GM19372 (cell line): ENCODE measurements at regions not wholly inside any gene's neighbourhood (a gene's known extent, or its start where the extent isn't known, plus 50 kb on each side); places are given as distances from the start of the nearest gene placed in this dataset.
"Not testable (repeated sequence)": the region's sequence is repeated elsewhere in the genome, so short reads cannot be mapped to it uniquely, and the experiment has no call there.

Experiments used
- ATAC-seq: cut with Tn5 transposase; IDR thresholded peaks from one replicate; pipeline ENCODE4 v1.9.1; 2021; ENCODE audit warnings: mild to moderate bottlenecking, low read depth, moderate library complexity; ENCODE audit not compliant: unreplicated experiment

GRCh38 chr16:75971334-75971733, 245.0 kb upstream of the CPHXL start:
- ATAC-seq = no peak

DNA sequence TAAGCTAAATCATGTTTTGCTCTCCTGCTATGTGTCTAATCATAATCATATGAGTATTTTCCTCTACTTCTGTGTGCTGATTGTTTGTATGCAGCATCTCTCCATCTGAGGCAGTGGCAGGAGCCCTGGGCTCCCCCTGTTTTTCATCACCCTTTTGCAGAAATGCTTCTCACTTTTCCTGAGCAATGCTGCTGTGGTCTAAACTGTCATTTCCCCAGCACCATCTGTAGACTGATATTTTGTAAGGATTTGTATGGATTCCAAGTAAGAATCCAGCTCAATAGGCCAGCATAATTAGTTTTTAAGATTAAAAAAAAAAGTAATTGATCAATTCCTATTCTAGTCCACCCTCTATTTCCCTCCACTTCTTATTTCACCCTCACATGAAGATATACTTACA, 257.0 kb upstream of the CPHXL start:
- ATAC-seq = no peak

DNA sequence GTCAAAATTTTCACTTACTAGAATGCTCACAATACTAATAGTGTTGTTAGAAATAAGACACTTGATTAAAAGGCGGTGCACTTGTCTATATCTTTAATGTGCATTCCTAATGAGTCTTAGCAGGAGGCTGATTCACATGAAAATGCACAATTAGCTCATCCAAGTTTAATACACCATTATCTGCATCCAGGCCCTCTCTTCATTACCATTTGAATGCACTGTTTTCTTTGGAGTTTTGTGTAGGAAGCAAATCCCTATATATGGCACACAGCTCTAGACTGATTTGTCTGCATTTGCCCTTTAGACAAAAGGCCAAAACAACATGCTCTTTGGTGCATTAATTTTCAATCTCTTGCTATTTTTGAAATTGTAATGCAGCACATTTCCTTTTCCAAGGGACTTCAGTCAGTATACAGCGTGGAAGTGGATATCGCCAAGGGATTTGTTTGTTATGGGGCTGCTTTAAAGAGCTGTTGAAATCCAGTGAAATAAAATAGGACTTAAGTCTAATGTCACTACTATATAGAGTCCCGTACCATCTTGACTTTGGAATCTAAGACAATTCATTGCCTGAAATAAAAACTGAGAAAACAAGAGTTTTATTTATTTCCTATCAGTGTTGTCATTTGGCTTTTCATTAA, 257.6 kb upstream of the CPHXL start:
- no peak for ATAC-seq

GRCh38 chr16:75987323-75987722, 261.0 kb upstream of the CPHXL start:
- no peak for ATAC-seq

DNA sequence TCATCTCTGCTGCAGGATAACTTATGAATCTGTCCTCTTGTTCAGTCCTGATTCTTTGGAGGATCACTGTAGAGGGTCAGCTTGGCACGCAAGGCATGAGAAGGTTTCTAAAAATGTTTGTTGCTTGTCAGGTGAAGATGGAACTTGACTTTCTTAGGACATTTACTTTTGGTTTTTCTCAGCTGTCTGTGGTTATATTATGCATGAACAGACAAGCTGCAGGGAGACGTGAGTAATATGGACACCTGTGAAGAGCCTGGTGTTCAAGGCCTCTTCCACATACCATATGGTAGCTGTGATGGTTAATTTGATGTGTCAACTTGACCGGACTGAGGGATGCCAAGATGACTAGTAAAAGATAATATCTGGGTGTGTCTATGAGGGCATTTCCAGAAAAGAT, 270.2 kb upstream of the CPHXL start:
- ATAC-seq = no peak

GRCh38 chr16:75997606-75998005, 271.3 kb upstream of the CPHXL start:
- no peak for ATAC-seq

DNA sequence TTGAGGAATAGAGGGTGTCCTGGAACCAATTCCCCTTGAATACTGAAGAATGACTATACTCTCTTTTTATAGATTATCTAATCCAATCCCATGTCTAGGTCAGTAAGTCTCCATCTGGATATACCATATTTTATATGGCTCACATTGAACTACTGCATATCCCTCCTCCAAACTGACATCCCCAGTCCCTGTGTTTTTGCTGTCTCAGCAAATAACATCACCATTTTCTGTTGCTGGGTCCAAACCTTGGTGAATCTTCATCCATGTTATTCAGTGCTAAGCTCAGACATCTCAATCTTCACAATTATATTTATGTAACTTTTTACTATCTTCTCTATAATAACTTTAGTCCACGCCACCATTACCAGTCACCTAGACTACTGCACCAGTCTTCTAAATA, 269.6 kb upstream of the CNTNAP4 start:
- no peak for ATAC-seq

- ATAC-seq = no peak
Measured at GRCh38 chr16:76023835-76024234, 253.4 kb upstream of the CNTNAP4 start.

DNA sequence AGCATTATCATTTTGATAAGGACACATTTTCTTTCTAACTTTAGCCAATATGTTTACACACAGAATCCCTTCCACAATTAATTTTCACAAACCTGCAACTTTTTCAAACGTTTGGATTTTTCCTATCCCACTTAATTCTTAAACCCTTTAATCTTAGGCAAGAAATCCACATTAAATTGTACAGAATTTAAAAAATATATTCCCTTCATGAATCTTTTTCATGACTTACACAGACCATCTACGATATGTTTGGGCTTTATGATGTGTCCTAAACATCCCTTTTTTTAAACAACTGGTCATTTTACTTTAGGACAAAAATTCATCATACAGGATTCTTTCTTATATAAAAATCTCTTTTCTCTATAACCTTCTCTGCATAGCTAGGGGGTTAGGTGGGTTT, 241.5 kb upstream of the CNTNAP4 start:
- no peak for ATAC-seq

DNA sequence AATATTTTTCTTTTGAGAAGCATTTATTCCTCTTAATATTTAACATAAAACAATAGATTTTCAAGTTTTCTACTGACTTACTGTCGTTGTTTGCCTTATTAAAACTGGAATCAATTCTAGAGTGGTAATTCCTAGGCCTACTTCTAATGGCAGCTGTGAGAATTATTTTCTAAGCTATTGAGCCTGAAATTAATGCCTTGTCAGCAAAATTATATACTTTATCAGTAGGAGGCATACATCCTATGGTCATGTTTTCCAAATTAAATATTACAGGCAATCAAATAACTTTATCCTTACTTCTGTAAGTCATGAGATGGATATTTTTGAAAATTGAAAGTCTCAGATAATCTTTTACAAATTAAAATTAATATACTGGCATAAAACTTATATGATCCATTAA, 239.1 kb upstream of the CNTNAP4 start:
- ATAC-seq = no peak

GRCh38 chr16:76052725-76053124, 224.5 kb upstream of the CNTNAP4 start:
- ATAC-seq = no peak

DNA sequence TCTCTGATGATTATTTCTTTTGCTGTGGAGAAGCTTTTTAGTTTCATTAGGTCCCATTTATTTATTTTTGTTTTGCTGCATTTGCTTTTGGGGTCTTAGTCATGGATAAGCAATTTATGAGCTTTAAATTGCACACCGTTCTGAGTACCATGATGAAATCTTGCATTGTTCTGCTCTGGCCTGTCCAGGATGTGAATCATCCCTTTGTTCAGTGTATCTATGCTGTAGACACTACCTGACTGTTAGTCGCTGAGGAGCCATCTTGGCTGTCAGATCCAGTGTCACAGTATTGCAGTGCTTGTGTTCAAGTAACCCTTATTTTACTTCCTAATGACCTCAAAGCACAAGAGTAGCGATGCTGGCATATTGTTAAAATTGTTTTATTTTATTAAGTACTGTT, 218.0 kb upstream of the CNTNAP4 start:
- no peak for ATAC-seq

- no peak for ATAC-seq
Measured at GRCh38 chr16:76059701-76060100, 217.5 kb upstream of the CNTNAP4 start.

DNA sequence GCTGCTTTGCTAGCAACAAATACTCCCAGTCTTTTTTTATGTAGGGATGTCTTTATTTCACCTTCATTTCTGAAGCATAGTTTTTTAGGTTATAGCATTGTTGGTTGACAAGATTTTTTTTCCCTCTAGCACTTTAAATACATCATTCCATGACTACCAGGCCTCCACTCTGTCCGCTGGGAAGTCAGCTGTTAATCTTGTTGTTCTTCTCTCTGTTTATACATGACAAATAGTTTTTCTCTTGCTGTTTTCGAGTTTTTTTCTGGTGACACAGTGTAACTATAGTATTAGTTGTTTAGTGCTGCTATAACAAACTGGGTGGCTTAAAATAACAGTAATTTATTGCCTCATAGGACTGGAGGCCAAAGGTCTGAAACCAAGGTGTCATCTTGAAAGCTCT, 205.5 kb upstream of the CNTNAP4 start:
- no peak for ATAC-seq

- ATAC-seq = no peak
Measured at GRCh38 chr16:76081967-76082366, 195.2 kb upstream of the CNTNAP4 start.

DNA sequence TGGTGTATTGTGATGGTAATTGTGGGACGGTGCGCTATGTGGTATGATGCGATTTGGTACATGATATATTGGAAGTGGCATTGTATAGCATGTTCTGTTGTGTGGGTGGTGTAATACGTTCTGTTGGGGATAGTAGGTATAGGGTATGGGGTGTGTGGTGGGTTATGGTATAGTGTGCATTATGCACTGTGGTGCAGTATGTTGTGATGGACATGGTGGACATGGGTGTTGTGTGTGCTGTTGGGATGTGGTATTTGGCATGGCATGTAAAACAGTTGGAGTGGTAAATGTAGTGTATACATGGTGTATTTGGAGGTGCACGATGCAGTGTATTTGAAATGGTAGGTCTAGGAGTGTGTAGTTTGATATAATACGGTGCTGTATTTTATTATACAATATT, 170.6 kb upstream of the CNTNAP4 start:
- no peak for ATAC-seq

GRCh38 chr16:76108460-76108859, 168.7 kb upstream of the CNTNAP4 start:
- no peak for ATAC-seq

DNA sequence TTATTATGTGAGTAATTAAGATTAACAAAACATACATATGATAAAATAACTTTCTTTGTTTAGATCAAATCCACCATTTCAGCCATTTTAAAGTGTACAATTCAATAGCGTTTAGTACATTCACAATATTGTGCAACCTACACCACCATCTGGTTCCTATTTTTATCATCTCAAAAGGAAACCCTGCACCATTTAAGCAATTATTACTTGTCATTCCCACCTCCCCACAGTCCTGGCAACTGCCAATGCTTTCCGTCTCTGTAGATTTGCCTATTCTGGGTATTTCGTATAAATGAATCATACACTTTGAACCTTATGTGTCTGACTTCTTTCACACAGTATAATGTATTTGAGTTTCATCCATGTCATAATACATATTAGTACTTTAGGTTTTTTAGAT, 162.5 kb upstream of the CNTNAP4 start:
- ATAC-seq = no peak

DNA sequence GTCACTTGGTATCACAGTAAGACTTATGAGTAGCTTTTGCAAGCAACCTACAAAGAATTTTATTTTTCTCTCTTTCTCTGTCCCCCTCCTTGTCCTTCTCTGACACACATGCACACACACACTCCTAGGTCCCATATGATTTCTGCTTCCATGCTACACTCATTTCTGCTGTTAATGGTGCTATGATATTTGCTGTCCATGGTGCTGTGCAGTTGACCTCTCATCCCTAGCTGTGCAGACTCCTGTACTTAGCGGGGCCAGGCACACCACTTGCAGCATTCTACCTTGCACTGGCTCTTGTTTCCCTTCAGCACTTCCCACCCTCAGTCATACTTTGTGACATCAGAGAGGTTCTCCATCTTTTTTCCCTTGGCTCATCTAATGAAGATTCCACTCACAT, 158.9 kb upstream of the CNTNAP4 start:
- ATAC-seq = no peak

DNA sequence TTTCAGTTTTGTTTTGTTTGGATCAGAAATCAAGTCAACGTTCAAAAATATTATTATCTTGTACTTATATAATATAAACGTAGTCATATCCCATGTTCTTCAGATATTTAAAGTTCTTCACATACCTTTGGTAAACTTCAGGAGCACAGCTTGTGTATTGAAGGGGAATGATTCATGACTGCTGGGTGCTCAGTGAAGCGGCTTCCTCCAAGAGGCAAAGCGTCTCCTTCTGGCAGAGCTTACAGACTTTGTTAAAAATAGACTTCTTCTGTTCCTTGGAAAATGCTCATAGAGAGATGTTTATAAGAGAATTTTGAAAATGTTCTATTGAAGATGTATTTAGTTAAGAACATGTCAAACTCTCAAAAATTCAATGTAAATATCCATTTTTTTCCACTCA, 155.6 kb upstream of the CNTNAP4 start:
- no peak for ATAC-seq

- no peak for ATAC-seq
Measured at GRCh38 chr16:76123966-76124365, 153.2 kb upstream of the CNTNAP4 start.

DNA sequence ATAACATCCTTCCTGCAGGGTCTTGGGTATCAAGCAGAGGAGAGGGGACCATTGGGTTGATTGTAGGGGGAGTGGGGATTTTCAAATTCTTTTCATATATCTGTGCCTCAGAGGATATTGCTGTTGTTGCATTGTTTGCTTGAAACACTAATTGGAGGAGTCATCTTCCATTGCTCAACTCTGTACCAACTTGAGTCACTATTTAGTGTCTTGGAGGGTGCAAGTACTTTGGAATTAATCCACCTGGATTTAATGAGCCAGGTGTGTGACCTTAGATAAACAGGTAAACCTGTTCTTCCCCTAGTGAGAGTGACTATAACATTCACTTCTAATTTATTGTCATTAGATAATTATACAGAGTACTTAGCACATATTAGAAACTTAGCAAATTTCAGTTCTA, 151.3 kb upstream of the CNTNAP4 start:
- no peak for ATAC-seq

DNA sequence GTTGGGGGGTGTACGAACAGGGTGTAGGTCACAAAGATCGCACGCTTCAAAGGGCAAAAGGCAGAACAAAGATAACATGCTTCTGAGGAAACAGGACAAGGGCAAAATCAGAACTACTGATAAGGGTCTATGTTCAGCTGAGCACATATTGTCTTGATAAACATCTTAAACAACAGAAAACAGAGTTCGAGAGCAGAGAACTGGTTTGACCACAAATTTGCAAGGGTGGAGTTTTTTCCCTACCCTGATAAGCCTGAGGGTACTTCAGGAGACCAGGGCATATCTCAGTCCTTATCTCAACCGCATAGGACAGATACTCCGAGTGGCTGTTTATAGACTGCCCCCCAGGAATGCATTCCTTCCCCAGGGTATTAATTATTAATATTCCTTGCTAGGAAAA, 139.1 kb upstream of the CNTNAP4 start:
- ATAC-seq = not testable (repeated sequence)
